ENCODE measurements at regions not wholly inside any gene's neighbourhood (a gene's known extent, or its start where the extent isn't known, plus 50 kb on each side); places are given as distances from the start of the nearest gene placed in this dataset.

- no peak overlapping the region for H3K4me3 ChIP-seq (ENCODE audit: low read depth in 1 of 2, low read length in 2 of 2)
- H3K4me1 ChIP-seq (ENCODE audit: insufficient read depth, low read length) = 0 out of 2 replicates have a peak, but pooled peaks cover 7% of the 10 kb centered on the region
- H3K9me3 ChIP-seq (ENCODE audit: insufficient read depth, low read length, severe bottlenecking) = peaks cover 4% of the 10 kb centered on the region
- no peak overlapping the region for H2AFZ ChIP-seq (ENCODE audit: low read depth, low read length)
- no peak overlapping the region for H3K9ac ChIP-seq (ENCODE audit: low read depth, low read length)
- TF ChIP-seq, protein P1, sequence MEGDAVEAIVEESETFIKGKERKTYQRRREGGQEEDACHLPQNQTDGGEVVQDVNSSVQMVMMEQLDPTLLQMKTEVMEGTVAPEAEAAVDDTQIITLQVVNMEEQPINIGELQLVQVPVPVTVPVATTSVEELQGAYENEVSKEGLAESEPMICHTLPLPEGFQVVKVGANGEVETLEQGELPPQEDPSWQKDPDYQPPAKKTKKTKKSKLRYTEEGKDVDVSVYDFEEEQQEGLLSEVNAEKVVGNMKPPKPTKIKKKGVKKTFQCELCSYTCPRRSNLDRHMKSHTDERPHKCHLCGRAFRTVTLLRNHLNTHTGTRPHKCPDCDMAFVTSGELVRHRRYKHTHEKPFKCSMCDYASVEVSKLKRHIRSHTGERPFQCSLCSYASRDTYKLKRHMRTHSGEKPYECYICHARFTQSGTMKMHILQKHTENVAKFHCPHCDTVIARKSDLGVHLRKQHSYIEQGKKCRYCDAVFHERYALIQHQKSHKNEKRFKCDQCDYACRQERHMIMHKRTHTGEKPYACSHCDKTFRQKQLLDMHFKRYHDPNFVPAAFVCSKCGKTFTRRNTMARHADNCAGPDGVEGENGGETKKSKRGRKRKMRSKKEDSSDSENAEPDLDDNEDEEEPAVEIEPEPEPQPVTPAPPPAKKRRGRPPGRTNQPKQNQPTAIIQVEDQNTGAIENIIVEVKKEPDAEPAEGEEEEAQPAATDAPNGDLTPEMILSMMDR (IDR thresholded peaks at IDR 0.05; ENCODE audit: borderline replicate concordance, extremely low read depth, low read length, poor library complexity, severe bottlenecking) = no peak
- no peak for TF ChIP-seq EZH2 (IDR thresholded peaks at IDR 0.05; ENCODE audit: borderline replicate concordance, low read depth, low read length, severe bottlenecking)
- no peak for DNase-seq
- no peaks in the 10 kb centered on the region for H3K27me3 ChIP-seq (ENCODE audit: insufficient read depth, low read length, poor library complexity)
- no peaks in the 10 kb centered on the region for H3K79me2 ChIP-seq (ENCODE audit: insufficient read depth, low read length)
- no peak overlapping the region for H3K27ac ChIP-seq (ENCODE audit: low read length)
- no peak overlapping the region for H3K4me2 ChIP-seq (ENCODE audit: insufficient read depth, low read length)
- ATAC-seq (ENCODE audit: insufficient read depth, low read depth) = no peak
- H4K20me1 ChIP-seq (ENCODE audit: insufficient read depth, low read length) = no peaks in the 10 kb centered on the region
- no peaks in the 10 kb centered on the region for H3K36me3 ChIP-seq (ENCODE audit: insufficient read depth, low read length)
Observed at GRCh38 chr5:142537938-142538337, 148.0 kb downstream of the FGF1 start.

- Histone ChIP-seq H3K27ac (ENCODE audit: low read length) (no peak overlapping the region), H3K9ac (ENCODE audit: low read depth, low read length) (no peak overlapping the region), H3K4me3 (ENCODE audit: low read depth in 1 of 2, low read length in 2 of 2) (no peak overlapping the region)
Observed at GRCh38 chr5:142532781-142533176, 153.1 kb downstream of the FGF1 start.

GRCh38 chr5:142531977-142532780 is 153.7 kb downstream of the FGF1 start:
- Histone ChIP-seq H3K36me3 (ENCODE audit: insufficient read depth, low read length) (no peaks in the 10 kb centered on the region), H2AFZ (ENCODE audit: low read depth, low read length) (no peak overlapping the region), H3K27ac (ENCODE audit: low read length) (no peak overlapping the region), H3K9me3 (ENCODE audit: insufficient read depth, low read length, severe bottlenecking) (peaks cover 4% of the 10 kb centered on the region), H3K9ac (ENCODE audit: low read depth, low read length) (no peak overlapping the region), H3K27me3 (ENCODE audit: insufficient read depth, low read length, poor library complexity) (no peaks in the 10 kb centered on the region), H3K4me2 (ENCODE audit: insufficient read depth, low read length) (no peak overlapping the region), H3K4me3 (ENCODE audit: low read depth in 1 of 2, low read length in 2 of 2) (no peak overlapping the region), H4K20me1 (ENCODE audit: insufficient read depth, low read length) (no peaks in the 10 kb centered on the region), H3K79me2 (ENCODE audit: insufficient read depth, low read length) (no peaks in the 10 kb centered on the region), H3K4me1 (ENCODE audit: insufficient read depth, low read length) (peaks cover 6% of the 10 kb centered on the region)
- no peak for ATAC-seq (ENCODE audit: insufficient read depth, low read depth)
- TF ChIP-seq, protein P1 (IDR thresholded peaks at IDR 0.05; ENCODE audit: borderline replicate concordance, extremely low read depth, low read length, poor library complexity, severe bottlenecking) = no peak
- TF ChIP-seq EZH2 (IDR thresholded peaks at IDR 0.05; ENCODE audit: borderline replicate concordance, low read depth, low read length, severe bottlenecking) = no peak
- DNase-seq = no peak

More at GRCh38 chr5:142532781-142533176, 153.1 kb downstream of the FGF1 start:
- no peaks in the 10 kb centered on the region for H3K79me2 ChIP-seq (ENCODE audit: insufficient read depth, low read length)
- H3K4me2 ChIP-seq (ENCODE audit: insufficient read depth, low read length) = no peak overlapping the region
- TF ChIP-seq, protein P1 (IDR thresholded peaks at IDR 0.05; ENCODE audit: borderline replicate concordance, extremely low read depth, low read length, poor library complexity, severe bottlenecking) = no peak
- no peak for TF ChIP-seq EZH2 (IDR thresholded peaks at IDR 0.05; ENCODE audit: borderline replicate concordance, low read depth, low read length, severe bottlenecking)
- no peak for DNase-seq
- no peak for ATAC-seq (ENCODE audit: insufficient read depth, low read depth)
- no peaks in the 10 kb centered on the region for H3K27me3 ChIP-seq (ENCODE audit: insufficient read depth, low read length, poor library complexity)
- no peaks in the 10 kb centered on the region for H4K20me1 ChIP-seq (ENCODE audit: insufficient read depth, low read length)
- H2AFZ ChIP-seq (ENCODE audit: low read depth, low read length) = no peak overlapping the region
- no peaks in the 10 kb centered on the region for H3K36me3 ChIP-seq (ENCODE audit: insufficient read depth, low read length)
- H3K4me1 ChIP-seq (ENCODE audit: insufficient read depth, low read length) = peaks cover 2% of the 10 kb centered on the region; the same call in 1 of the 2 replicates
- H3K9me3 ChIP-seq (ENCODE audit: insufficient read depth, low read length, severe bottlenecking) = peaks cover 4% of the 10 kb centered on the region
